SK-N-SH (cell line): ENCODE measurements at regions not wholly inside any gene's neighbourhood (a gene's known extent, or its start where the extent isn't known, plus 50 kb on each side); places are given as distances from the start of the nearest gene placed in this dataset.

ENCODE experiments used
- CTCF ChIA-PET: fragments of 300-600, 350-600 bp; formaldehyde crosslinking; extraction: SDS; loops from one replicate; lab custom pipeline; 2021; lab: Yijun Ruan, JAX
- POLR2A ChIA-PET: fragments of 350-600 bp; sonication (Branson Sonifier 250); formaldehyde crosslinking; extraction: SDS; loops from one replicate; lab custom pipeline; 2020; ENCODE audit warnings: antibody characterized with exemption, inconsistent platforms; lab: Yijun Ruan, JAX
- DNase-seq: peaks from one replicate; pipeline ENCODE4 v3.0.0; 2012
- H2AFZ ChIP-seq: fragments of 200-600 bp; sonication (generic); 2 replicates; pipeline ENCODE4 v1.8.1; 2016; ENCODE audit warnings: antibody characterized with exemption, mild to moderate bottlenecking, low read depth
- H3F3A ChIP-seq: fragments of 200-600 bp; sonication (generic); replicated peaks from 2 replicates; pipeline ENCODE3; 2016; ENCODE audit warnings: antibody characterized with exemption, mild to moderate bottlenecking; ENCODE audit not compliant: insufficient read depth
- H3K27ac ChIP-seq, 2 experiments: fragments of 200-500 bp in 1 of 2; fragments of 200-600 bp in 1 of 2; sonication (Bioruptor generic) in 1 of 2; sonication (generic), shearing (Covaris generic) in 1 of 2; 2 replicates each; pipeline versions ENCODE4 v1.5.1 to v1.6.1; 2014 to 2016; ENCODE audit warnings: low read depth in 2 of 2, inconsistent platforms in 1 of 2, low read length in 1 of 2, mild to moderate bottlenecking in 1 of 2, mixed read lengths in 1 of 2
- H3K27me3 ChIP-seq: fragments of 200-600 bp; sonication (generic), shearing (Covaris generic); 2 replicates; pipeline ENCODE4 v1.6.1; 2016; ENCODE audit warnings: mixed run types; ENCODE audit not compliant: insufficient read depth
- H3K36me3 ChIP-seq, 2 experiments: fragments of 200-500 bp in 1 of 2; fragments of 200-600 bp in 1 of 2; sonication (Bioruptor generic) in 1 of 2; sonication (generic) in 1 of 2; replicated peaks in 1 of 2; 2 replicates each; pipeline versions ENCODE3 to v1.5.1; 2014 to 2016; ENCODE audit warnings: low read length in 1 of 2, mild to moderate bottlenecking in 1 of 2; ENCODE audit not compliant: insufficient read depth in 2 of 2, control insufficient read depth in 1 of 2
- H3K4me1 ChIP-seq, 2 experiments: fragments of 200-500 bp in 1 of 2; fragments of 200-600 bp in 1 of 2; sonication (Bioruptor generic) in 1 of 2; sonication (generic), shearing (Covaris generic) in 1 of 2; 2 replicates each; pipeline versions ENCODE4 v1.5.1 to v1.6.1; 2014 to 2016; ENCODE audit warnings: low read depth in 1 of 2, low read length in 1 of 2, mixed run types in 1 of 2; ENCODE audit not compliant: insufficient read depth in 2 of 2, control insufficient read depth in 1 of 2
- H3K4me2 ChIP-seq: fragments of 200-600 bp; sonication (generic), shearing (Covaris generic); 2 replicates; pipeline ENCODE4 v1.6.1; 2017; ENCODE audit warnings: mixed run types
- H3K4me3 ChIP-seq, 2 experiments: fragments of 200-500 bp in 1 of 2; fragments of 200-600 bp in 1 of 2; sonication (Bioruptor generic) in 1 of 2; sonication (generic), shearing (Covaris generic) in 1 of 2; 2 replicates each; pipeline versions ENCODE4 v1.5.1 to v1.8.1; 2014 to 2016; ENCODE audit warnings: low read depth in 2 of 2, inconsistent platforms in 1 of 2, low read length in 1 of 2, mild to moderate bottlenecking in 1 of 2, mixed read lengths in 1 of 2, moderate library complexity in 1 of 2
- H3K79me2 ChIP-seq: fragments of 200-600 bp; sonication (generic); 2 replicates; pipeline ENCODE4 v1.8.1; 2017; ENCODE audit warnings: mild to moderate bottlenecking; ENCODE audit not compliant: insufficient read depth
- H3K9ac ChIP-seq: fragments of 200-600 bp; sonication (generic); 2 replicates; pipeline ENCODE4 v1.6.1; 2017; ENCODE audit warnings: mixed run types
- H3K9me2 ChIP-seq: fragments of 200-600 bp; sonication (generic); 2 replicates; pipeline ENCODE4 v1.6.1; 2017; ENCODE audit warnings: mixed run types
- H3K9me3 ChIP-seq: fragments of 200-600 bp; sonication (generic); 2 replicates; pipeline ENCODE4 v1.6.1; 2017; ENCODE audit warnings: mixed run types, mild to moderate bottlenecking, moderate library complexity
- H4K20me1 ChIP-seq: fragments of 200-600 bp; sonication (generic); 2 replicates; pipeline ENCODE4 v1.6.1; 2017; ENCODE audit warnings: mild to moderate bottlenecking, mixed run types; ENCODE audit not compliant: insufficient read depth
- CTCF ChIP-seq: fragments of 200-600 bp; sonication (generic); IDR thresholded peaks from 2 replicates; pipeline ENCODE4 v1.6.1; 2017; ENCODE audit warnings: antibody characterized with exemption, mild to moderate bottlenecking, moderate library complexity
- ELF1 ChIP-seq: IDR thresholded peaks from 2 replicates; pipeline ENCODE4 v1.4.0; 2012
- EP300 ChIP-seq, 2 experiments: IDR thresholded peaks; 2 replicates each; pipeline versions ENCODE4 v1.4.0 to v1.6.1; 2012; ENCODE audit warnings: borderline replicate concordance in 1 of 2, low read depth in 1 of 2, low read length in 1 of 2
- GABPA ChIP-seq: IDR thresholded peaks from 2 replicates; pipeline ENCODE4 v1.4.0; 2012; ENCODE audit warnings: low read depth, mild to moderate bottlenecking
- GATA2 ChIP-seq: sonication (generic); formaldehyde crosslinking; IDR thresholded peaks from 2 replicates; pipeline ENCODE4 v1.5.0; 2020; ENCODE audit warnings: mild to moderate bottlenecking, missing genetic modification reagents
- JUND ChIP-seq: IDR thresholded peaks from 2 replicates; pipeline ENCODE4 v1.4.0; 2012
- MAX ChIP-seq: IDR thresholded peaks from 2 replicates; pipeline ENCODE4 v1.4.0; 2012; ENCODE audit warnings: low read depth
- NFIC ChIP-seq: IDR thresholded peaks from 2 replicates; pipeline ENCODE4 v1.4.0; 2012; ENCODE audit warnings: borderline replicate concordance
- NRF1 ChIP-seq: IDR thresholded peaks from 2 replicates; pipeline ENCODE4 v1.6.1; 2012; ENCODE audit warnings: low read depth, mild to moderate bottlenecking, low read length
- POLR2AphosphoS5 ChIP-seq: IDR thresholded peaks from 2 replicates; pipeline ENCODE4 v1.6.1; 2012; ENCODE audit warnings: low read depth, low read length
- RAD21 ChIP-seq: IDR thresholded peaks from 2 replicates; pipeline ENCODE4 v1.6.1; 2012; ENCODE audit warnings: mild to moderate bottlenecking, low read length
- RCOR1 ChIP-seq: fragments of 150-350 bp; IDR thresholded peaks from 2 replicates; pipeline ENCODE4 v1.6.1; 2017; ENCODE audit warnings: antibody characterized with exemption, low read length
- REST ChIP-seq: IDR thresholded peaks from 2 replicates; pipeline ENCODE4 v1.6.1; 2012; ENCODE audit warnings: mild to moderate bottlenecking, low read depth, low read length, moderate library complexity
- RFX5 ChIP-seq: IDR thresholded peaks from 2 replicates; pipeline ENCODE4 v1.6.1; 2012; ENCODE audit warnings: mild to moderate bottlenecking, improper control_type of control experiment, low read length
- RXRA ChIP-seq: IDR thresholded peaks from 2 replicates; pipeline ENCODE4 v1.4.0; 2012; ENCODE audit warnings: low read depth, mild to moderate bottlenecking, borderline replicate concordance
- SMC3 ChIP-seq: IDR thresholded peaks from 2 replicates; pipeline ENCODE4 v1.6.1; 2012; ENCODE audit warnings: low read depth, low read length, improper control_type of control experiment
- TCF12 ChIP-seq: IDR thresholded peaks from 2 replicates; pipeline ENCODE4 v1.4.0; 2012
- TEAD4 ChIP-seq: IDR thresholded peaks from 2 replicates; pipeline ENCODE4 v1.4.0; 2012; ENCODE audit warnings: mild to moderate bottlenecking, borderline replicate concordance; ENCODE audit not compliant: insufficient read depth
- USF2 ChIP-seq: fragments of 150-350 bp; IDR thresholded peaks from 2 replicates; pipeline ENCODE4 v1.6.1; 2017; ENCODE audit warnings: antibody characterized with exemption, low read length, low read depth, borderline replicate concordance
- ZBTB33 ChIP-seq: IDR thresholded peaks from 2 replicates; pipeline ENCODE4 v1.4.0; 2012; ENCODE audit warnings: low read depth, borderline replicate concordance

- no peak for DNase-seq
- Histone ChIP-seq H3K36me3 (peaks cover 24 to 25% of the 10 kb centered on the region in 2 experiments), H3K4me1 (peaks cover 13 to 27% of the 10 kb centered on the region in 2 experiments; a peak in 3 of 4 replicates), H3K9me2 (no peaks in the 10 kb centered on the region), H3K27me3 (no peaks in the 10 kb centered on the region), H3K9me3 (no peaks in the 10 kb centered on the region), H3K9ac (no peak overlapping the region), H3K79me2 (no peaks in the 10 kb centered on the region), H3K4me3 (no peak overlapping the region), H2AFZ (no peak overlapping the region), H3F3A (peaks cover 4% of the 10 kb centered on the region), H3K4me2 (no peak overlapping the region), H3K27ac (no peak overlapping the region), H4K20me1 (no peaks in the 10 kb centered on the region)
- TF ChIP-seq RFX5 (no peak), NFIC (no peak), ZBTB33 (no peak), EP300 (IDR thresholded peaks at IDR 0.05; ENCODE audit: borderline replicate concordance in 1 of 2, low read depth in 1 of 2, low read length in 1 of 2) (no peak)
- ChIA-PET POLR2A (interaction anchor here (0.7 kb wide), 1 partner anchor 12 kb away, joined by 5 read pairs; no protein-coding TSS in a partner anchor), CTCF (no interaction called here)
Observed at GRCh38 chr3:124411728-124412127, 318.5 kb upstream of the UMPS start.

- H3K9me3 ChIP-seq = no peaks in the 10 kb centered on the region
- CTCF ChIA-PET = interaction anchor here (1.2 kb wide), 1 partner anchor 21 kb away, joined by 3 read pairs; no protein-coding TSS in a partner anchor
- TF ChIP-seq GABPA = no peak
- no peak for TF ChIP-seq RXRA
- no peak for TF ChIP-seq GATA2 (CRISPR knock-in tag)
- TF ChIP-seq REST = no peak
- no peak for TF ChIP-seq NRF1
- no peak for TF ChIP-seq TEAD4
- TF ChIP-seq USF2 = no peak
- TF ChIP-seq RCOR1 = no peak
- TF ChIP-seq EP300 (IDR thresholded peaks at IDR 0.05; ENCODE audit: borderline replicate concordance in 1 of 2, low read depth in 1 of 2, low read length in 1 of 2) = no peak
- no peak for TF ChIP-seq ELF1
- TF ChIP-seq POLR2AphosphoS5 = no peak
- TF ChIP-seq CTCF = no peak
- no peak for TF ChIP-seq RAD21
- no peak for TF ChIP-seq JUND
- no peak for TF ChIP-seq SMC3
- no peak for TF ChIP-seq TCF12
- no peak for TF ChIP-seq MAX
- TF ChIP-seq, all 33 proteins: peak for 0
- Histone ChIP-seq H3K4me3 (no peak overlapping the region), H3F3A (no peaks in the 10 kb centered on the region), H3K27ac (no peak overlapping the region; a peak in 1 of 4 replicates), H3K79me2 (no peaks in the 10 kb centered on the region), H4K20me1 (no peaks in the 10 kb centered on the region), H3K4me2 (no peak overlapping the region), H2AFZ (no peak overlapping the region), H3K9me2 (no peaks in the 10 kb centered on the region), H3K9ac (no peak overlapping the region), H3K27me3 (no peaks in the 10 kb centered on the region), H3K36me3 (peaks cover 24 to 34% of the 10 kb centered on the region in 2 experiments), H3K4me1 (peaks cover 13 to 27% of the 10 kb centered on the region in 2 experiments; a peak in 3 of 4 replicates)
- POLR2A ChIA-PET = no interaction called here
- DNase-seq = no peak
Observed at GRCh38 chr3:124412644-124413043, 317.6 kb upstream of the UMPS start.
